Ishikawa (cell line): ENCODE measurements at regions not wholly inside any gene's neighbourhood (a gene's known extent, or its start where the extent isn't known, plus 50 kb on each side); places are given as distances from the start of the nearest gene placed in this dataset.

Experiments
- CEBPB ChIP-seq: IDR thresholded peaks from 2 replicates; pipeline ENCODE4 v1.6.1; 2012
- CREB1 ChIP-seq: IDR thresholded peaks from 2 replicates; pipeline ENCODE4 v1.6.1; 2012; ENCODE audit warnings: low read depth
- EGR1 ChIP-seq: IDR thresholded peaks from 2 replicates; pipeline ENCODE4 v1.6.1; 2012
- EP300 ChIP-seq: IDR thresholded peaks from 2 replicates; pipeline ENCODE4 v1.6.1; 2012; ENCODE audit warnings: borderline replicate concordance
- NFIC ChIP-seq: IDR thresholded peaks from 2 replicates; pipeline ENCODE4 v1.6.1; 2012
- RAD21 ChIP-seq: IDR thresholded peaks from 2 replicates; pipeline ENCODE4 v1.6.1; 2012; ENCODE audit warnings: low read depth
- REST ChIP-seq: IDR thresholded peaks from 2 replicates; pipeline ENCODE4 v1.6.1; 2012; ENCODE audit warnings: low read depth, mild to moderate bottlenecking
- TAF1 ChIP-seq: IDR thresholded peaks from 2 replicates; pipeline ENCODE4 v1.6.1; 2012; ENCODE audit warnings: low read depth, mild to moderate bottlenecking
- USF1 ChIP-seq: IDR thresholded peaks from 2 replicates; pipeline ENCODE4 v1.6.1; 2012
- YY1 ChIP-seq: IDR thresholded peaks from 2 replicates; pipeline ENCODE4 v1.6.1; 2012; ENCODE audit warnings: low read depth
- ZBTB7A ChIP-seq: IDR thresholded peaks from 2 replicates; pipeline ENCODE4 v1.6.1; 2012; ENCODE audit warnings: low read depth
- TF ChIP-seq, protein P1 (sequence below): IDR thresholded peaks from 2 replicates; pipeline ENCODE4 v1.6.1; 2012

GRCh38 chrX:140602140-140602539 is 97.3 kb upstream of the SOX3 start:
- no peak for TF ChIP-seq ZBTB7A
- TF ChIP-seq TAF1 = no peak
- no peak for TF ChIP-seq CEBPB
- no peak for TF ChIP-seq USF1
- TF ChIP-seq RAD21 = no peak
- TF ChIP-seq CREB1 = no peak
- TF ChIP-seq NFIC = no peak
- no peak for TF ChIP-seq REST
- TF ChIP-seq, protein P1, sequence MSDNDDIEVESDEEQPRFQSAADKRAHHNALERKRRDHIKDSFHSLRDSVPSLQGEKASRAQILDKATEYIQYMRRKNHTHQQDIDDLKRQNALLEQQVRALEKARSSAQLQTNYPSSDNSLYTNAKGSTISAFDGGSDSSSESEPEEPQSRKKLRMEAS = no peak
- TF ChIP-seq EP300 = no peak
- TF ChIP-seq EGR1 = no peak
- no peak for TF ChIP-seq YY1
